GM12878 (cell line): ENCODE measurements at regions not wholly inside any gene's neighbourhood (a gene's known extent, or its start where the extent isn't known, plus 50 kb on each side); places are given as distances from the start of the nearest gene placed in this dataset.

Source experiments
- ATAC-seq: fragments of 200-7000 bp; cut with Tn5 transposase; 3 replicates; pipeline ENCODE4 v1.9.1; 2020; ENCODE audit warnings: mild to moderate bottlenecking, moderate library complexity
- BruUV-seq: library from RNA; stranded (reverse); fragments of 400-500 nt; replicated peaks from 2 replicates; lab custom pipeline; 2021; lab: Mats Ljungman, UMichigan
- CTCF ChIA-PET: fragments of 300-600 bp; sonication (Branson Sonifier 250); formaldehyde crosslinking; extraction: SDS; loops from one replicate; lab custom pipeline; 2021; ENCODE audit warnings: inconsistent platforms; lab: Yijun Ruan, JAX
- POLR2A ChIA-PET: fragments of 350-600 bp; formaldehyde crosslinking; extraction: SDS; loops from one replicate; lab custom pipeline; 2021; ENCODE audit warnings: inconsistent platforms; lab: Charles Lee
- RAD21 ChIA-PET: fragments of 300-600 bp; sonication (Branson Sonifier 250); formaldehyde crosslinking; loops from one replicate; lab custom pipeline; 2023; ENCODE audit warnings: antibody characterized with exemption; ENCODE audit not compliant: unreplicated experiment; lab: Charles Lee
- SMC1A ChIA-PET: fragments of 300-600 bp; sonication (Branson Sonifier 250); formaldehyde crosslinking; loops from one replicate; lab custom pipeline; 2023; ENCODE audit not compliant: unreplicated experiment, uncharacterized antibody; lab: Charles Lee
- DNase-seq: peaks from one replicate; pipeline ENCODE4 v3.0.0-alpha.2; 2011; ENCODE audit warnings: low read depth, low spot score
- FAIRE-seq: peaks from 3 replicates; lab custom pipeline; 2011; peaks lifted over from hg19 to GRCh38; lab: Jason Lieb, UNC
- H2AFZ ChIP-seq: 2 replicates; pipeline ENCODE4 v1.6.0; 2011; ENCODE audit warnings: low read depth, low read length, control low read depth; ENCODE audit not compliant: control insufficient read depth
- H3K27ac ChIP-seq: 2 replicates; pipeline ENCODE4 v1.5.1; 2011; ENCODE audit warnings: control low read depth; ENCODE audit not compliant: control insufficient read depth, insufficient read depth
- H3K27me3 ChIP-seq, 2 experiments: replicated peaks in 1 of 2; 2 replicates each; pipeline versions ENCODE4 v1.6.0 to v1.6.1; 2011; ENCODE audit warnings: low read length in 1 of 2; ENCODE audit not compliant: control insufficient read depth in 2 of 2, insufficient read depth in 2 of 2
- H3K36me3 ChIP-seq, 2 experiments: 2 replicates each; pipeline ENCODE4 v1.5.1; 2011; ENCODE audit warnings: low read length in 1 of 2; ENCODE audit not compliant: control insufficient read depth in 2 of 2, insufficient read depth in 2 of 2
- H3K4me1 ChIP-seq: 2 replicates; pipeline ENCODE4 v1.6.1; 2011; ENCODE audit warnings: mild to moderate bottlenecking, low read length, moderate library complexity, mixed read lengths; ENCODE audit not compliant: control insufficient read depth, insufficient read depth
- H3K4me2 ChIP-seq: 2 replicates; pipeline ENCODE4 v1.6.0; 2011; ENCODE audit warnings: control low read depth; ENCODE audit not compliant: control insufficient read depth, insufficient read depth
- H3K4me3 ChIP-seq: fragments of 200-600 bp; sonication (generic); 2 replicates; pipeline ENCODE4 v1.5.1; 2016
- H3K79me2 ChIP-seq: 2 replicates; pipeline ENCODE4 v1.6.0; 2011; ENCODE audit warnings: low read length; ENCODE audit not compliant: control insufficient read depth, insufficient read depth
- H3K9ac ChIP-seq: 2 replicates; pipeline ENCODE4 v1.8.0; 2011; ENCODE audit warnings: low read length, control low read depth, mixed read lengths; ENCODE audit not compliant: control insufficient read depth, insufficient read depth
- H3K9me3 ChIP-seq: replicated peaks from 3 replicates; pipeline ENCODE4 v1.5.1; 2011; ENCODE audit warnings: mild to moderate bottlenecking, low read length; ENCODE audit not compliant: control insufficient read depth, insufficient read depth
- H4K20me1 ChIP-seq: 2 replicates; pipeline ENCODE4 v1.6.0; 2011; ENCODE audit not compliant: control insufficient read depth, insufficient read depth
- ATF2 ChIP-seq: IDR thresholded peaks from 2 replicates; pipeline ENCODE4 v1.6.1; 2012; ENCODE audit warnings: low read length, inconsistent platforms
- CHD1 ChIP-seq: IDR thresholded peaks from 2 replicates; pipeline ENCODE4 v1.6.1; 2012; ENCODE audit warnings: low read depth, low read length, improper control_type of control experiment
- CHD2 ChIP-seq: IDR thresholded peaks from 2 replicates; pipeline ENCODE4 v1.6.1; 2011; ENCODE audit warnings: low read depth, low read length, improper control_type of control experiment, borderline replicate concordance
- EED ChIP-seq: sonication (generic); IDR thresholded peaks from 2 replicates; pipeline ENCODE4 v1.6.1; 2016; ENCODE audit warnings: antibody characterized with exemption, low read depth
- EP300 ChIP-seq, 2 experiments: fragments of 150-350 bp in 1 of 2; IDR thresholded peaks; 2 replicates each; pipeline ENCODE4 v1.6.1; 2011 to 2012; ENCODE audit warnings: low read depth in 2 of 2, low read length in 2 of 2, borderline replicate concordance in 1 of 2, improper control_type of control experiment in 1 of 2, inconsistent platforms in 1 of 2; ENCODE audit not compliant: control insufficient read depth in 1 of 2
- IRF3 ChIP-seq: fragments of 450-650 bp; IDR thresholded peaks from 2 replicates; pipeline ENCODE4 v1.6.1; 2014; ENCODE audit warnings: mild to moderate bottlenecking
- IRF4 ChIP-seq: IDR thresholded peaks from 2 replicates; pipeline ENCODE4 v1.6.1; 2011; ENCODE audit warnings: low read depth, low read length
- KDM1A ChIP-seq: fragments of 200-600 bp; sonication (generic); IDR thresholded peaks from 2 replicates; pipeline ENCODE4 v1.6.1; 2016; ENCODE audit warnings: borderline replicate concordance
- MYC ChIP-seq: IDR thresholded peaks from 2 replicates; pipeline ENCODE4 v1.6.1; 2011; ENCODE audit warnings: mild to moderate bottlenecking, low read length, moderate library complexity, inconsistent platforms; ENCODE audit not compliant: insufficient read depth, insufficient replicate concordance, insufficient read length, severe bottlenecking
- POLR2AphosphoS5 ChIP-seq: IDR thresholded peaks from 2 replicates; pipeline ENCODE4 v1.6.1; 2011; ENCODE audit warnings: mild to moderate bottlenecking, low read length, inconsistent platforms
- POU2F2 ChIP-seq: IDR thresholded peaks from 3 replicates; pipeline ENCODE4 v1.6.1; 2011; ENCODE audit warnings: low read depth, mild to moderate bottlenecking, low read length, borderline replicate concordance
- RCOR1 ChIP-seq: conservative IDR thresholded peaks from 2 replicates; pipeline ENCODE4 v1.6.1; 2012; ENCODE audit warnings: low read depth, low read length, improper control_type of control experiment
- RUNX3 ChIP-seq: IDR thresholded peaks from 2 replicates; pipeline ENCODE4 v1.6.1; 2012; ENCODE audit warnings: low read length, inconsistent platforms
- SRF ChIP-seq, 2 experiments: IDR thresholded peaks; 2 replicates each; pipeline ENCODE4 v1.6.1; 2011; ENCODE audit warnings: low read depth in 2 of 2, low read length in 2 of 2, mild to moderate bottlenecking in 1 of 2, moderate library complexity in 1 of 2
- SUZ12 ChIP-seq: fragments of 200-600 bp; sonication (generic); IDR thresholded peaks from one replicate; pipeline ENCODE4 v1.6.1; 2018; ENCODE audit warnings: antibody characterized with exemption, mild to moderate bottlenecking; ENCODE audit not compliant: unreplicated experiment
- WRNIP1 ChIP-seq: IDR thresholded peaks from 2 replicates; pipeline ENCODE4 v1.6.1; 2011; ENCODE audit warnings: low read depth, low read length, improper control_type of control experiment, borderline replicate concordance
- YBX1 ChIP-seq: fragments of 450-650 bp; IDR thresholded peaks from 2 replicates; pipeline ENCODE4 v1.6.1; 2016; ENCODE audit warnings: antibody characterized with exemption
- ZNF274 ChIP-seq: IDR thresholded peaks from one replicate; pipeline ENCODE4 v1.8.0; 2011; ENCODE audit not compliant: insufficient read length, insufficient read depth
- ZNF622 ChIP-seq: fragments of 450-650 bp; IDR thresholded peaks from 2 replicates; pipeline ENCODE4 v1.6.1; 2017; ENCODE audit warnings: mild to moderate bottlenecking, inconsistent platforms
- WGBS: methylation state at CpG from one replicate; pipeline ENCODE4 v1.1.6; 2016; ENCODE audit warnings: low lambda C conversion rate; ENCODE audit not compliant: insufficient replicate concordance, insufficient coverage; ENCODE audit errors: missing lambda C conversion rate; 5-methylcytosine and 5-hydroxymethylcytosine counted together
- in situ Hi-C: fragments of 300-500 bp; cut with MboI; formaldehyde crosslinking; loops from 9 replicates; pipeline ENCODE4 v1.14.3; 2018; ENCODE audit warnings: mixed read lengths
- intact Hi-C: fragments of 100-400 bp; cut with micrococcal nuclease; formaldehyde crosslinking; loops from one replicate; pipeline ENCODE4 v1.14.2; 2022; ENCODE audit not compliant: unreplicated experiment
- TF ChIP-seq, protein P1 (sequence below): fragments of 150-350 bp; IDR thresholded peaks from 2 replicates; pipeline ENCODE4 v1.6.1; 2014; ENCODE audit warnings: mild to moderate bottlenecking, low read depth, low read length

DNA sequence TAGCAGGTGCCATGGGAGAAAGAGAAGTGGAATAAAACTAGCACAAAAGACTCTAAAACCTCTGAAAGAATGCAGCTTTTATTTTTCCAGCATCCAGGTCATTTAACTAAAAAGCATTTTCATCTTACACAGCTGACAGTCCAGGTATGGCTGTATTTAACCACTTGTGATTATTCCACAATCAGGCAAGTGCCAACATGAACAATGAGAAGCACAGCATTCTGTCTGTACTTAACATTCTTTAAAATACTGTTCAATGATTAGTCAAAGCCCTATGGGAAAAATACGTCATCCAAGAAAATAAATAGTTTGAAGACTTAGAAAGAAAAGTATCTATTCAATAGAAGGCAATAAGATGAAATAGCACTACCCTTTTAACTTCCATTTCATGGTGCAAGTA is 246.9 kb downstream of the LIG4 start:
- no peak overlapping the region for H3K9ac ChIP-seq
- no peak overlapping the region for H2AFZ ChIP-seq
- ATAC-seq = no peak
- in situ Hi-C loops (no loop called here), intact Hi-C loops (no loop called here)
- 0% methylated on average over 1 of the region's 1 CpG for WGBS
- SMC1A ChIA-PET = no interaction called here
- H3K4me3 ChIP-seq = no peak overlapping the region
- no peak overlapping the region for H3K4me2 ChIP-seq
- no peak overlapping the region for H3K27ac ChIP-seq
- POLR2A ChIA-PET = no interaction called here
- FAIRE-seq = no peak
- RAD21 ChIA-PET = no interaction called here
- BruUV-seq = no TSS peak
- no peaks in the 10 kb centered on the region for H4K20me1 ChIP-seq
- no peaks in the 10 kb centered on the region for H3K27me3 ChIP-seq
- H3K4me1 ChIP-seq = no peaks in the 10 kb centered on the region
- no peaks in the 10 kb centered on the region for H3K36me3 ChIP-seq
- no peaks in the 10 kb centered on the region for H3K9me3 ChIP-seq
- no peak for DNase-seq
- no peaks in the 10 kb centered on the region for H3K79me2 ChIP-seq
- TF ChIP-seq WRNIP1 (no peak), MYC (no peak), POLR2AphosphoS5 (no peak), CHD2 (no peak), SUZ12 (no peak), POU2F2 (no peak), IRF4 (no peak), ZNF622 (no peak), EP300 (IDR thresholded peaks at IDR 0.05; ENCODE audit: borderline replicate concordance in 1 of 2, control insufficient read depth in 1 of 2, low read depth in 2 of 2, low read length in 2 of 2) (no peak), ZNF274 (no peak), ATF2 (no peak), YBX1 (no peak), RUNX3 (no peak), KDM1A (no peak), IRF3 (no peak), SRF (IDR thresholded peaks at IDR 0.05; ENCODE audit: low read depth in 2 of 2, low read length in 2 of 2) (no peak), RCOR1 (no peak), CHD1 (no peak), EED (no peak)
- TF ChIP-seq, protein P1, sequence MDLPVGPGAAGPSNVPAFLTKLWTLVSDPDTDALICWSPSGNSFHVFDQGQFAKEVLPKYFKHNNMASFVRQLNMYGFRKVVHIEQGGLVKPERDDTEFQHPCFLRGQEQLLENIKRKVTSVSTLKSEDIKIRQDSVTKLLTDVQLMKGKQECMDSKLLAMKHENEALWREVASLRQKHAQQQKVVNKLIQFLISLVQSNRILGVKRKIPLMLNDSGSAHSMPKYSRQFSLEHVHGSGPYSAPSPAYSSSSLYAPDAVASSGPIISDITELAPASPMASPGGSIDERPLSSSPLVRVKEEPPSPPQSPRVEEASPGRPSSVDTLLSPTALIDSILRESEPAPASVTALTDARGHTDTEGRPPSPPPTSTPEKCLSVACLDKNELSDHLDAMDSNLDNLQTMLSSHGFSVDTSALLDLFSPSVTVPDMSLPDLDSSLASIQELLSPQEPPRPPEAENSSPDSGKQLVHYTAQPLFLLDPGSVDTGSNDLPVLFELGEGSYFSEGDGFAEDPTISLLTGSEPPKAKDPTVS = no peak
- TF ChIP-seq, all 136 proteins: peak for 0
- CTCF ChIA-PET = interaction anchor here (0.6 kb wide), 1 partner anchor 42 kb away, joined by 3 read pairs; no protein-coding TSS in a partner anchor
